H1 (cell line): ENCODE measurements at regions not wholly inside any gene's neighbourhood (a gene's known extent, or its start where the extent isn't known, plus 50 kb on each side); places are given as distances from the start of the nearest gene placed in this dataset.

Experiments used
- PHF8 ChIP-seq: fragments of 200-600 bp; sonication (generic); conservative IDR thresholded peaks from 2 replicates; pipeline ENCODE4 v1.7.1; 2012; ENCODE audit warnings: low read depth, mild to moderate bottlenecking, inconsistent platforms, low read length, moderate library complexity
- POLR2A ChIP-seq, 2 experiments: IDR thresholded peaks; 1 replicate in 1 of 2; 2 replicates in 1 of 2; pipeline ENCODE4 v1.6.1; 2011; ENCODE audit warnings: low read depth in 2 of 2, low read length in 2 of 2, mild to moderate bottlenecking in 2 of 2; ENCODE audit errors: control extremely low read depth in 1 of 2
- TCF12 ChIP-seq: IDR thresholded peaks from 2 replicates; pipeline ENCODE4 v1.6.1; 2011; ENCODE audit warnings: low read depth, mild to moderate bottlenecking, low read length
- TEAD4 ChIP-seq: IDR thresholded peaks from 2 replicates; pipeline ENCODE4 v1.6.1; 2012; ENCODE audit warnings: low read depth, low read length, inconsistent platforms, mixed read lengths

GRCh38 chr3:78238811-78239210 is 1198.9 kb downstream of the ROBO2 start (continued):
- no peak for TF ChIP-seq POLR2A (IDR thresholded peaks at IDR 0.05; ENCODE audit: control extremely low read depth in 1 of 2, low read depth in 2 of 2, low read length in 2 of 2)
- no peak for TF ChIP-seq TCF12
- TF ChIP-seq TEAD4: no peak
- TF ChIP-seq PHF8: no peak
- TF ChIP-seq, all 59 proteins: peak for 0
